SK-N-MC (cell line): ENCODE measurements at regions not wholly inside any gene's neighbourhood (a gene's known extent, or its start where the extent isn't known, plus 50 kb on each side); places are given as distances from the start of the nearest gene placed in this dataset.

ENCODE experiments used
- EZH2 ChIP-seq: fragments of 200-600 bp; sonication (generic); IDR thresholded peaks from one replicate; pipeline ENCODE4 v1.6.1; 2017; ENCODE audit warnings: antibody characterized with exemption
- FOXP2 ChIP-seq: optimal IDR thresholded peaks from 2 replicates; pipeline ENCODE3; 2011; ENCODE audit warnings: mild to moderate bottlenecking, moderate library complexity; ENCODE audit not compliant: insufficient read depth; ENCODE audit errors: extremely low read length, control extremely low read depth
- POLR2AphosphoS5 ChIP-seq: IDR thresholded peaks from 2 replicates; pipeline ENCODE4 v1.6.1; 2012; ENCODE audit warnings: mild to moderate bottlenecking, low read depth, low read length, borderline replicate concordance

- TF ChIP-seq POLR2AphosphoS5: no peak
- no peak for TF ChIP-seq EZH2
- TF ChIP-seq FOXP2: no peak
Measured at GRCh38 chrX:94418065-94418464, 744.1 kb downstream of the FAM133A start.
